GM19467 (cell line): ENCODE measurements at regions not wholly inside any gene's neighbourhood (a gene's known extent, or its start where the extent isn't known, plus 50 kb on each side); places are given as distances from the start of the nearest gene placed in this dataset.
A peak's percentile ranks its signal among the peaks of the same experiment; 100 is the strongest.
"Not testable (repeated sequence)": the region's sequence is repeated elsewhere in the genome, so short reads cannot be mapped to it uniquely, and the experiment has no call there.

Source experiments
- ATAC-seq: cut with Tn5 transposase; IDR thresholded peaks from one replicate; pipeline ENCODE4 v1.9.1; 2021; ENCODE audit warnings: mild to moderate bottlenecking, moderate library complexity; ENCODE audit not compliant: unreplicated experiment

DNA sequence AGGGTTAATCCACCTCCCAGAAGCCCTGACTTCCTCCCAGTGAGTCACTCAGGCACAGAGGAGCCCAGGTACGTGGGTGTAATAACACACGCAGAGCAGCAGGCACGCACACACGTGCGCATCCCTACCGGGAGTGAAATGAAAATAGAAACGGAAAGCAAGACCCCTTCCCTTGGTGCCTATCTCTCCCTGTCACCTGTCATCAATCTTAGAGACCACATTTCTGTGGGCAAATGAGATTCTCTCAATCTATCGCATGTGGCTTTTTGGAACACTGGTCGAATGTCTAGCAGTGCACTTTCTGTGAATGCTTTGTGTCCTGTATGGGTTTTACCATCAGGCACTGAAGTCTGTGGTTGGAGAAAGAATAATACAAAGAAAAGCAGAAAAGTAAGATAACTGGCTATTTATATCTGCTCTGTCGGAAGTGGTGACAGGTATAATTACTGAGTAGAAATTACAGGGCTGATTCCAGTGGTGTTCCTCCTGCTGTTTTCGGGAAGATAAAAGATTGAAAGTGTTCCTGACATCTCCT lies 137.7 kb upstream of the GRIA1 start:
- ATAC-seq: peak; percentile 83

DNA sequence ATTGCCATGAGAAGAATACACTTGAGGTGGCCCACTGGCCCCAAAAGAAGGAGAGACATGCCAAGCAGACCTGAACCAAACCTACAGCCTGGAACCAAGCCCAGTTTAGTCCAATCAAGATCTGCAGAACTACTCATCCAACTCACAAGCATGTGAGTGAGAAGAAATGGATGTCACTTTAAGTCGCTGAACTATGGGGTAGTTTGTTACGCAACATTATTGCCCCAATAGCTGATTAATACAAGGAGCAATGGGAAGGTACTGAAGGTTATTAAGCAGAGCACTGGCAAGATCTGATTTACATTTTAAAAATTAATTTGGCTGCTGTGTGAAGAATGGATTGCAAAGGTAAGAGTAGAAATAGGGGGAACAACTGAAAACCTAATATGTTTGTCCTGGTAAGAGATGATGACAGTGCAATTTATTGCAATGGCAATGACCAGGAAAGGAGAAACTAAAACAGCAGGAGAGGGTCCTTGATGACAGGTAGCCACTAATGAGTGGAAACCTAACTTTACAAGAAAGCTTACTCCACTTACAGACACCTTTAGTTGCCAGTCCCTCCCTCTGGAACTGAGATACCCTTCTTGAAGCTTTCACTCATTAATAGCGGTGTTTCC lies 132.9 kb upstream of the GRIA1 start:
- ATAC-seq: no peak

DNA sequence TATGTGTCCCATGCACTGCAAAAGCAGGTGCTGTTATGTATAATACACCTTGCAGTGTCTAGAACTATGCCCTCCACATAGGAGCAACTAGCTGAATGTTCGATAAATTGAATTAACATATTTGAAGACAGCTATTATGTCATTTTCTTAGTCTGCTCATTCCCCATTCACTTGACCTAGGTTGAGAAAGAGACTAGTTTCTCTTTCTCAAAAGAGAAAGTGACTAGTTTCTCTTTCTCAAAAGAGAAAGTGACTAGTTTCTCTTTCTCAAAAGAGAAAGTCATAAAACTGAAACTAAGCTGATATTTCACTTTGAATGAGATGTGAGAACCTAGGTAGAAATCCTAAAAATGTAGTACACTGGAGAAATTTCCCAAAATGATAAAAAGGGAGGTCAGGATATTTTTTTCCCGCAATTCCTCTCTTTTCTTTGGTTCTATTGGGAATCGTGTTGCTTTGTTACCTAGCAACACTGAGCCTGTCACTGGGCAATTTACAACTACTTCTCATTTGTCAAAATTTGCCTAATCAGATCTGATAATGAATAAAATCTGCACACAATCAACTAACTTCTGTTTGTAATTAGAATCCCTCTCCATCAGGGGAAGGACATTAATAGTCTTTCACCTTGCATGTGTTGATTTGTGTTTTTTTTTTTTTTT lies 132.0 kb upstream of the GRIA1 start:
- peak; percentile 84 for ATAC-seq

DNA sequence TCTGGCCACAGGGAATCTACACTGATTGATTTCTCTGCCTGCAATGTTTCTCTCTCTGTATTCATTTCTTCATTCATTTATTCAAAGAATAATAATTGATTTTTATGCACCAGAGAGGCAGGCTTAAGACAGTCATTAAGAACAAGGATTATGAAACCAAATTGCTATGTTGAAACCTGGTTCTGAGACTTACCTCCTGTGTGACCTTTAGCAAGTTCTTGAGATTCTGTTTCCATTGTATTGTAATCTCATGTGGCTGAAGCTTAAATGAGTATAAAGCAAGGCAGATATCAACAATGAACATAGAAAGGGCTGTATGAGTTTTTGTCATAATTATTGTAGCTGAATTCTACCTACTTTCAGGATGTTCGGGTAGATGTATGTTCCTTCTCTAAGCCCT lies 129.6 kb upstream of the GRIA1 start:
- no peak for ATAC-seq

DNA sequence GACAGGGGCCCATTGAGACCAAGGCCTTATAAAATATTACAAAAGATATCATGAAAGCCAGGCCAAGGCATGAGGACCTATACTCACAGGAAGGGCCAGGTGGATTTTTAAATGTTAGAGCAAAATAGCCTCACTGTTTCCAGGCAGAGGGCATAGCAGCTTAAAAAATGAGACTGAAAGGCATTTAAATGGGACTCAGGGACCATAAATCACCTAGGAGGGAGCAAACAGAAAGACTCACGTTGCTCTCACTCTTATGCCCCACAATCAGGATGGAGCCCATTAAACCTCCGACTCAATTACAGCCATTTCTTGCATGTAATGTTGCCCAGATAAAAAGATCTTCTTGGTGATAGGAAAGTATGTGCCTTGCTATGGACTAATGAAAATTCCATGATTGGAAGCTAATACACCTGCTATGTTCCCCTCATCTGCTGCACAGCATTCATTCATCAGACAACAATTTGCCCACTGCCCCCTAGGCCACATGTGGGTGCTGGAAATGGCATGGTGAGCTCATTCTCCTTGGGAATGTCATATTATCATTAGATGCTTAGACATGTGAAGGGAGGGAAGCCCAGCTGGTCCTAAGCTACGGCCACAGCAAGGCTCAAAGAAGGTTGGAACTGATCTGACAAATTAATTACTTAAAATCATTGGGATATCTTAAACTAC lies 128.6 kb upstream of the GRIA1 start:
- ATAC-seq: no peak

DNA sequence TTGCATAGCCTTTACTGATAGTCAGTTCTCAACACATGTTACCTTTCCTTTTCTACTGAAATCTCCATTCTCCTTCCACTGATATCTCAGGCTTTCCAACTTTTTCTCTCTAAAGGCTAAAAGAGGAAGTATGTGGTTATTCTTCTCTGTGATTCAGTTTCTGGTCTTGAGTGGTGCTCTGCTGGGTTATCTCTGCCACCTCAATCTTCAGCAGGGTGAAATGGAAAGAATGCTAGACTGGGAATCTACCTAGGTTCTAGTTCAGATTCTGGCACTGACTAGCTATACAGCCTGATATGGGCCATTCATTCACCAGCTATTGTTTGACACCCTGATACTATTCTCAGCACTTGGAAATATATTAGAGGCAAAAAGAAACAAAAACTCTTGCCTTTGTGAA lies 124.9 kb upstream of the GRIA1 start:
- ATAC-seq: no peak

DNA sequence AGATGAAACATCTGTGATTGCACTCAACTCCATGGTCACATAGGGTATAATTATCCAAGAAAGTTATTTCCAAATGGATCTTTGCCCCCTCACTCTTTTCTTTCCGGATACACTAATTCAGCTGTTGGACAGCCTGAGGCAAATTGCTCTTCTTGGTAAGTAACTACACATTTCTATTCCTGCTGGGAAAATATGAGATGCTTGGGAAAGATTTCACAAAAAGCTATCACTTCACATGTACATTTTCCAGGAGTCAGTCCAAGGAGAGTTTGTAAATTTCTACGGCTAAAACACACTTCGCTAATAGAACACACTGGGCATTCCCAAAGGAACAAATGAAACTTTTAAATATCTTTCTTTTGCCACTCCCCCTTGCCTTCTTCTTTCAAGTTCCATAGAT lies 123.0 kb upstream of the GRIA1 start:
- ATAC-seq: no peak

DNA sequence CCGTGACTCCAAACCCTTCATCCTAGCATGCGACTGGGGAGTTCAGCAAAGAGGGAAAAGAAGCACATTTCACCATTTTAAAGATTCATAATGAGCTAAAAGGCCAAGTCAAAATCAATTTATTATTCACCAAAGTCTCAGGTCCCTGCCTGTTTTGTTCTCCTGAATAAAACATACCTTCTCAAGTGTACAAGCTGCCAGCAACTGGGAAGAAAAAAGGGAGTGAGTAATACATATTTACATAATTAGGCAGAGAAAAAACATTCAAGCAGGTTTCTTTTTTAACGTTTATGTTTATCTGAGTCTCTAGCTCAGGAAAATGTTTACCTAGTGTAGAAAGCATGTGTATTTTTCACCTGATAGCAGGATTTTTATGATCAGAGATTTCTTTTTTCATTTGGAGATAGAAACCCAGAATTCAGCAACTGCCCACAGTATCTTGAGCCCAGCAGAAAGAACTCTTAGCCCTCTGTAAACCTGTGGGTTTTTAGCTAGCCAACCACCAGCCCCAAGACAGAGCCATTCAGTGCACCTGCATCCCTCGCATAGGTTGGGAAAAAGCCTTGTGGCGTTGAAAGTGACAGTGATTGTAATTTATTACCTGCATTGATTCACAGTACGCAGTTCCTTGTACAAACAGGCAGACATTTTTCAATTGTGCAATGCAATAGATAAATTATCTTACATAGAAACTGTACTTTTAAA lies 117.9 kb upstream of the GRIA1 start:
- no peak for ATAC-seq

DNA sequence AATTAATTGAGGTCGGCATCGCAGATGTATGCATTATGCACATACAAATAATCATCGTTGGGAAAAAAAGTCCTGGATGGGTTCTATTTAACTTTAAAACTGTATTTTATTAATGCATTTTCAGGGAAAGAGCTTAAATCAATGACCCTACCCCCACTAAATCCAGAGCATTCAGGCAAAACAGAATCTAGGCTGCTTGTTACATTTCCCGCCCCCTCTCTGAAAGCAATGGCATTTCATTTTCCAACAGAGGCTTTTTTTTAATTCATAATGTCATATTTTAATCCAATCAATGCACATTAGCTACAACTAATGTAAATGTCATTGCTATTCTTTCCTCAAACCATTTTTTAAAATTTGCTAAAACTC lies 117.4 kb upstream of the GRIA1 start:
- ATAC-seq: no peak

DNA sequence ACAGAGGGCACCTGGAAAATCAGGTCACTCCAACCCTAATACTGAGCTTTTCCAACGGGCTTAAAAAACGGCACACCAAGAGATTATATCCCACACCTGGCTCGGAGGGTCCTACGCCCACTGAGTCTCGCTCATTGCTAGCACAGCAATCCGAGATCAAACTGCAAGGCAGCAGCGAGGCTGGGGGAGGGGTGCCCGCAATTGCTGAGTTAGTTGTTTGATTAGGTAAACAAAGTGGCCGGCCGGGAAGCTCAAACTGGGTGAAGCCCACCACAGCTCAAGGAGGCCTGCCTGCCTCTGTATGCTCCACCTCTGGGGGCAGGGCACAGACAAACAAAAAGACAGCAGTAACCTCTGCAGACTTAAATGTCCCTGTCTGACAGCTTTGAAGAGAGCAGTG lies 108.8 kb upstream of the GRIA1 start:
- not testable (repeated sequence) for ATAC-seq

DNA sequence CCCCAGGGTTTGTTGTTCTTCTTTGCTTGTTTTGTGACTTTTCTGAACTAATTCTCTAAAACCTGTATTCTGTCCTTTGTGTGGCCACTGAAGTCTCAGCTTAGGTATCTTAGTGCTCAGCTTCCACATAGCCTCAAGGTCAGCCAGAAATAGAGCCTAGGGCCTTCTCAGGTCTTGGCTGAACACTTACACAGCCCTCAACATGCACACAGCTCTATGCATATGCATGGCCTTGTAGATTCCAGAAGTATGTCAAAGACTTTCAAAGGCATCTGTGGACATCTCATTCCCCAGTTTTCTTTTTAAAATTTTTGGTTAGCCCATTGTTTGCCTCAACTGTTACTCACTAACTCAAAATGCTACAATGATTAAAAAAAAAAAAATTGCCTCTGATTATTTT lies 99.9 kb upstream of the GRIA1 start:
- ATAC-seq: no peak

DNA sequence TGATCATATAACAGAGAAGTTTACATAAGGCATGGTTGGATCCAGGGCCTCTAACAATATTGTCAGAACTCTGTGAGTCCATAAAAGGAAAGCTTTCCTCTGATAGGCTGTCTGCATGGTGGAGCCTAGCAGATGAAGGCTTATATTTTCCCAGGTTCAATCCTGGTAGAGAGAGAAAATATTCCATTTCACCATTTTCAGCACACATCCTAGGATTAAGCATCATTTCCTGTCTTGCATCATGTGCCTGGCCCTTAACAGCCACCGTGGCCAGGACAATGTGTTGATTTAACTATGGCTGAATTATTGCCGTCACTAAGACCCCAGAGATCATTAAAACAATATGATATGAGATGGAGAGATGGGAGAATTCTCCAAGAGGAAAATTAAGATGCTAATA lies 90.9 kb upstream of the GRIA1 start:
- ATAC-seq: no peak

DNA sequence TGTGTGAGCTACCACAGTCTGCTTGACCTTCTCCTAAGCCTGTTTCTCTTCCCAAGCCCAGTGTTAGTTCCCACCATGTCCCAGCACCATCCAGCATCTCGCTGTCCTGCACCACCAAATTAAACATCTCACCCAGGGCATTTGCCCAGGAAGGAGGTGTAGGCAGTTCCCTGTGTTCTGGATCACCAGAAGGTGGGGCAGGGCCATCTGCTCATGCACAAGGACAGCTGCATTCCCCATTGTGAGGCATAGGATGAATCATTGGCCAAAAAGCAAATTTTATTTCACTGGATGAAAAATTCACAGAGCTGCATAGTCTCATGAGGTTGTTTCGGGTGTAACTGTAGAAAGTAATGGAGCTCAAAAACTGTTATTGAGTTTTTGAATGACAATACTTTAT lies 89.5 kb upstream of the GRIA1 start:
- ATAC-seq: no peak

DNA sequence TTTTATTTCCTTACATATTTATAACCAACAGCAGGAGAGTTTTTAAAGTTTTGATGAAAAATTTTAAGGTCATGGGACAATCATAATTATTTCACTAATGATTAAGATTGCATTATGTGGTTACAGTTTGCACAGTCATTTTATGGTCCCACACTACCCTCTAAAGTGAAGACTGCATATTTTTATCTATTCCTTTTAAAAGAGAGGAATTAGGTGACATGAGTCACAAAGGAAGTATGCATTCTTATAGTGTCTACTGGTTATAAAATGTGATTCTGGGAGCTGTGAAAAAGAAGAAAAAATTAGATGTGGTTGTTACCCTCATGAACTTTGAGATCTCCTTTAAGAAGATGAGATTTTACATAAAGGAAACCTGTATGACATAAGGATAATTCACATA lies 87.9 kb upstream of the GRIA1 start:
- ATAC-seq: no peak

DNA sequence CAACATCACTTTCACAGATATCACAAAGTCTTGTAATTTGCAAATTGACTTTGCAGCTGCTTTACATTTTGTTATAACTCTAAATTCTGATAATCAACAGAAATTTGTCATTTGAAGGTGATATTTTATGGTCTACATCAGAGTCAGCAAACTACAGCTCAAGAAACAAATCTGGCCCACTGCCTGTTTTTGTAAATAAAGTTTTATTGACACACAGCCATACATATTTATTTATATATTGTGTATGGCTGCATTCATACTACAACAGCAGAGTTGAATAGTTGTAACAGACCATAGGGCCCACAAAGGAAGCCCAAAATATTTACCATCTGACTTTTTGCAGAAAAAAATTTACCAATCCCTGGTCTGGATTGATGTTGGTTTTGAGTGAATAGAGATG lies 87.0 kb upstream of the GRIA1 start:
- ATAC-seq: no peak

DNA sequence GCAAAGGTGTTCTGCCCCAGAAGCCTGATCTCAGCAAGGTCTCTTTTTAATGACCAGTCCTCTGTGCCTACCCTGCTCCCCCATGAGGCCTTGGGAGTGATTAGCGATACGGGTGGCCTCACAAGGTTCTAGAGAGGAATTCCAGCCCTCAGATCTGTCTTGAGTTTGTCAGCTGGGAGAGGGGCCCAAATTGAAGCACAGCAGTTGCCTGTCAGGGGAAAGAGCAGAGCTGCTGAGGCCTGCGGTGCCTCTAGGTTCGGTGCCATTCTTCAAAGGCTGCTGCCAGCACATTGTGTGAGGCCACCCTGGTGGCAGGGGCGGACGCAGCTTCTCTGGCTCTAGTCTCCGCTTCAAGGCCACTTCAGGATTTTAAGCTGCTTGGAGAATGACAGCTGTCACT lies 85.7 kb upstream of the GRIA1 start:
- ATAC-seq: no peak

DNA sequence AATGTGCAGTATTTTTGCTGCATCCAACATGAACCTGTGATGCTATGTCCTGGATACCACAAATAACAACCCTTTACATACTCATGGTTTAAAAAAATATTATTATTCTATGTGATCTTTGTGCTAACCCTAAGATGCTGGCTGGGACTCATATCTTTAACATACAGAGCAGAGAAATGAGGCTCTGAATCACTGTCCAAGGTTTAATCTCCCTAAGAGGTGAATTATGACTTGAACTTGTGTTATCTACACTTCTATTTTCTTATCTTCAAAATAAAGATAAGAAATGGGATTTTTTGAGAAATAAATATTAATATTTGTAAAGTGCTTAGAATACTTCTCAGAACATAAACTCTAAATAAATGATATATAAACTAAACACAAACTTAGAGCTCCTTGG lies 68.8 kb upstream of the GRIA1 start:
- ATAC-seq: no peak

DNA sequence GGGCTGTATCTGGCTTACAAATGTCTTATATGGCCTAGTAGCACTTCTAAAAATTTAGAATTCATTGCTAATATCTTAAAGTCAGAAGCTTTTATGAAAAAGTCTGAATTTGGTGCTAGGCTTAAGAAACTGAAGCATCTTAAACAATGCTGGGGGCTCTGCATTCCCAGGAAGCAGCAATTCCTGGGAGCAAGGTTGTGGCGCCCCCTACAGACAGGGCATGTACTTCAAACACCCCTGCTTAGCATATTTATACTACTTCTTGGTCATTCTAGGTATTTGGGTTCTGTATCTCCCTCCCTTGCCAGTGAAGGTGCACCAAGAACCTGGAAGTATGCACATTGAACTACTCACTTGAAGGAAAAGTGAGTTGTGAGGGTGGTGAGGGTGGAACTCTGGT lies 64.6 kb upstream of the GRIA1 start:
- ATAC-seq: no peak

DNA sequence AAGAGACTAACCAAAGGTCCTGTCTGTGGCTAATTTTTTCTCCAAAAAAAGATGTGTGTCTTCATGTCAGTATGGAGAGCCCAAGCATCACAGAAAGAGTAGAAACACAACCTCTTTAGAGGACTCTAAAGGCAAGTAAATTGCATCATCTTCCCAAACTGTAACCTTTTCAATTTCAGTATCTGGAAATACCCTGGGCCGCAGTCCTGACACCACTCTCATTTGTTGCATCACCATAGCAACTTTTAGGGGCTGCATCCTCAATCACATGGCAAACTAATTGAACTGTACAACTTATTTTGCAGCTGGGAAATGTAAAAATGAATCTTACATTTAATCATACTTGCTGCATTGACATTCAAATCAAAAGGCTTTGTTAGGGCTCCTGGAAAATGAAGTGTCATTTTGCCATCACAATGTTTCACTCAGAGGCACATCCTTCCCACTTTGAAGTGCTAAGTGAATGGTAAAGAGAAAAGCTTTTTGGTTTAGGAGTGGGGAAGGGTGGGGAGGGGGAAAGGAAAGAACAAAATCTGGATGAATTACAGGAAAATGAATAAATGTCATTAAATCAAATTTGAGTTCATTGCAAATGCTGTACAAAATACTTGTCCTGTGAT lies 60.6 kb upstream of the GRIA1 start:
- no peak for ATAC-seq

DNA sequence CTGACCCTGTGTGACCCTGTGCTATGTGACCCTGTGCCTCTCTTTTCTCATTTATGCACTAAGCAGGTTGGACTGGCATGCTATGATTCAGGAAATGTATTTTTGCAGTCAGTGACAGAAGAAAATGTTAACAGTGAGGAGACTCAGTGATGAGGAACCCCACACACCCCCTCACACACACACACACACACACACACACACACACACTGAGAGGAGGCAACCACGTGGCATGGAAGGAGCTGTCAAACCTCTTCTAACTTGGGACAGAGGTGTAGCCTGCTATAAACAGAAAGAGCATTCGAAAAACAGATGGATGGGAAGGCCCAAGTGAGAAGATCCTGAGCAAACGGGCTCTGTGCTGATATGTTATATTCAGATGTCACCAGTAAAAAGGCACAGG lies 57.9 kb upstream of the GRIA1 start:
- no peak for ATAC-seq

DNA sequence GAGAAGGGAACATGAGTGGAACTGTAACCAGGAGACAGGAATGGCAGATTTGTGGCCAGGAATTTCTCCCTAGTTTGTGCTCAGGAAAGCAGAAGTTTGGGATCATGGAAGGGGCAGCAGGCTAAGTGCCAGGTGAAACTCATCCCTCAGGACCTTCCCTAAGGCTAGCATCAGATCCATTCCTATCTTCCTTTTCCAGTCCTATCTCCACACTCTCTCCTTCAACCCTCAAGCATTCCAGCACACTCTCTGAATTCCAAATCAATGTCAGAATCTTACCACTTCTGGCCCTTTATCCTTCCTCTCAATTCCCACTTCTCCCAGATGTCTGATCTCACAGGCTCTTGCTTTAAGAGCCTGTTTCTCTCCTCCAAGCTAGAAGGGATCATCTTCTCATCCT lies 53.2 kb upstream of the GRIA1 start:
- ATAC-seq: no peak
